CD4-positive, alpha-beta T cell treated with Interleukin-15 for 1 hour (primary cell): ENCODE measurements at regions not wholly inside any gene's neighbourhood (a gene's known extent, or its start where the extent isn't known, plus 50 kb on each side); places are given as distances from the start of the nearest gene placed in this dataset.
A peak's percentile ranks its signal among the peaks of the same experiment; 100 is the strongest.
"Not testable (repeated sequence)": the region's sequence is repeated elsewhere in the genome, so short reads cannot be mapped to it uniquely, and the experiment has no call there.

Experiments
- DNase-seq: peaks from one replicate; pipeline ENCODE4 v3.0.0-alpha.2; 2020

DNA sequence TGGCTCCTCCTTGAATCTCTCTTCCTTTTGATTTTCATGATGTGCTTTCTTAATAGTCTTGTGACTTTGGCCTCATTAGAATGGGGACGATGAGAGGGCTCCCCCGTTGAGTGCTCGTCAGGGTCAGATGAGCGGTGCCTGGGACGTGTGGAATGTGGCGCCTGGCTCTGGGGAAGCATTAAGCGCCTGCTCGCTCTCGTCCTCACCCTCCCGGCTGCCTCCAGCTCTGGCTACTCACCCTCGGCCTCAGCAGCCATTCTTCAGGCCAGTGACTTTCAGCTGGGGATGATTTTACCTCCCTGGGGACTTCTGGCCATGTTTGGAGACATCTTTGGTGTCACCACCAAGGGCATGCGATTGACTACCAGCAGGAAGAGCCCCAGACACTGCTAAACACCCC lies 69.7 kb downstream of the RPS6KA4 start:
- DNase-seq, result no peak

DNA sequence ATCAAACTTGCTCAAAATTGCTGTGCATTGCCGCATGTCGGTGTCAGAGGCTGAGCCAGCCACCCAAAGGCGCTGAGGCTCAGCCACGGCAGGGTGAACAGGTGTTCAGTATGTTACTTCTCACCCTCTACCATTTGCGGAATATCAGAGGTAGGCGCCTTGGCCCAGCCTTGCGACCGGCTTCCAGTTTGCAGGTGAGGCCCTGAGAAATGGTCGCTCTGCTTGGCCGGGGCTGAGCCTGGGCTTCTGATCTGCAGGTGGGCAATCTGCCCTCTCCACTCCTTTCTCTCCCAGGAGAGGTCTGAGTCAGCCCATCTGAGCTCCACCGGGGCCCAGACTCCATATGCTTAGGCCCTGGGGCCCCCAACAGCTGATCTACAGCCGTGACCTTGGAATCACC lies 71.0 kb downstream of the RPS6KA4 start:
- no peak for DNase-seq

DNA sequence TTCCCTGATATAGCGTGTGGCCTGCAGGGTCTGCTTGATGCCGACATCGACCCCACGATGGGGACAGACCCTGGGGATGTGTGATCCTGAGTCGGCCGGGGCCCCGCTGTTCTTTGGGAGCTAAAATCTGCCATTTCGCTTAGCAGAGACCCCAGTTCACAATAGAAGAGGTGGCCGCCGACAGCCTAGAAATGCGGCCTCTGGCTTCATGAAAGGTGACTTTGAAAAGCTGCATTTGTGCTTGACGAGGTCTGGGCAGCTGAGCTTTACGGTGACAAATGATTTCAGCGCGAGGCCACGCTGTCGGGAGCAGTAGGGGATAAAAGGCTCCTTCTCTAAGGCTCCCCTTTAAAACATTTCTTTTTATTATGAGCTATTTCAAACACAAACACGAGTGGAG lies 71.7 kb downstream of the RPS6KA4 start:
- no peak for DNase-seq

DNA sequence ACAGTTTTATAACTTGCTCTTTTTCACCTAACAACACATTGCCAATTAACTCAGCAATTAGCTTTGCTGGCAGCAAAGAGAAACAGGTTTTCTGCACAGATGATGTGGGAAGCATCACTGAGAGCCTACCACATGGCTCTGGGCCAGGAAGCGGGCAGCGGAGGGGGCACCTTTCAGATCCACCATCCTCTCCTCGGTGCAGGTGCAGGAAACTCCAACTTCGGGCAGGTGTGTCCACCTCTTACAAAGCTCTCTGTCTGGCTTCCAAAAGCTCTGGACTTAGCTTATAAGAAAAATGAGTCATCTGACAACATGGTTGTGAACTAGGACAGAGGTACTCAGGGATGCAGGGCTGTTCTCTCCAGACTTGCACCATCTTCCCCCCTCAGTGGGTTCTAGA lies 77.0 kb downstream of the RPS6KA4 start:
- no peak for DNase-seq

DNA sequence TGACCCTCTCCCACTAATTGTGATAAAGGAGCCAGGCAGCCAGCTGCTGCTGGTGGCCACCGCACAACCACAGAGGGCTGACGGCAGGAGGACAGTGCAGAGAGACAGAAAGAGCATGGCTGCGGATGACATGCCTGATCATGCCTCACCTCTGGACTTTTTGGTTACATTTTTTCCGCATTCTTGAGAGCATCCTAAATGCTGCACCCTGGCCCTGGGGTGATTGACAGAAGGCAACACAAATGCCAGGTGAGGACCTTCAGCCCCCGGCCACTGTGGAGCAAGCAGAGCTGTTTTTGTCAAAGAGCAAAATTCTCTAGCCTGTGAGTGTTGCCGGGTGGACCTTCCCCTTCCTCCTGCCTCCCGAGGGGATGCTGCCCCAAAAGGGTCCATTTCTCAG lies 78.5 kb downstream of the RPS6KA4 start:
- no peak for DNase-seq

DNA sequence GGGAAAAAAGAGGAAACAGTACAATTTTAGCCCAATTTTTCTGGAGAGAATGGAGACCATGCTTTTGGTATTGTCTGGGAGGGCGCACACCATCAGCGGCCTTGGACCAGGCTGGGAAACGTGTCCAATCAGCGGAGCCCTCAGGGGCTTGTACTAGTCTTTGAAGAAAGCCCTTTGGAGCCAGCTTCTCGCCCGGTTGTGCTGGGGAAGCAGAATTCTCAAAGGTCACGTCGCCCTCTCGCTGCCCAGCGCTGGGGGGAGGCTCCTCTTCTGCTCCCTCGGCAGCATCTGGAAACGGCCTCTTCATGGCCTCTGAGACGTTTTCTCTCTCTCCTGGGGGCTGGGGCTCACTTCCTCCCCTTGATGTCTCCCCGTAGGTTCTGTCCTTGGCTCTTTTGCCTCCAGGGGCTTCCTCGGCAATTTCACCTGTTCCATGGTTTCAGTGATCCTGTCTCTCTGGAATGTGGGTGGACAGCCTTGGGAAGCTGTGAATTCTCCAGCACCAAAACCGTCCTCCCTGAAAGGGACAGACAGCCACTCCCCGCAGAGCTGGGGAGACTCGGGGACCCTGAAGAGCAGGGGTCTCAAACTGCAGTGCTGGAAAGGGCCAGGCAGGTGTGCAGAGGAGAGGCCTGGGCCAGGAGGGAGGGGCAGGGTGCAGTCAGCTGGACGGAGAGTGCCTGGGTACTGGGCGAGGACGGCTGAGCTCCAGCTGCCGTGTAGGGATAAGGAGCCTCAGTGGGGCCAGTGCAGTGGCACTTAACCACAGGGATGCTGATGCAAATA lies 80.2 kb downstream of the RPS6KA4 start:
- DNase-seq, result no peak

DNA sequence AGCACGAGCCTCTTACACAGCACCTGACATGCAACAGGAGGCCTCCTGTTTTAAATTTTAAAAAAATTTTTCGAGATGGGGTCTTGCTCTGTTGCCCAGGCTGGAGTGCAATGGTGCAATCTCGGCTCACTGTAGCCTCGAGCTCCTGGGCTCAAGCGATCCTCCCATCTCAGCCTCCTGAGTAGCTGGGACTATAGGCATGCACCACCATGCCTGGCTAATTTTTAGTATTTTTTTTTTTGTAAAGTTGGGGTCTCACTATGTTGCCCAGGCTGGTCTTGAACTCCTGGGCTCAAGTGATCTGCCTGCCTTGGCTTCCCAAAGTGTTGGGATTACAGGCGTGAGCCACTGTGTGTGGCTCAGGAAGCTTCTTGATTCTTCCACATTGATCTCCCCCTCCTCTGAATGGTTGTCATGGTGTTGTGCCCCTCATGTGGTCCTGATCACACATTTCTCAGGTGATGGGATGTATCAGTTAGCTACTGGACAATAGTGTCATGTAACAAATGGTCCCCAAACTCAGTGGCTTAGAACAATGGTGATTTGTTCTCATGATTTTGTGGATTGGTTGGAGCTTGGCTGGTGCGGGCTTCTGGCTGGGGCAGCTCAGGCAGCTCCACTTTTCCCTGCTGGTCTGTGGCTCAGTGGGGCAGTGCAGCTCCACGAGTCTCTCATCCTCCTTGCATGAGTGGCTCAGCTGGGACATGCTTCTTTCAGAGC lies 81.0 kb downstream of the RPS6KA4 start:
- DNase-seq, result not testable (repeated sequence)

DNA sequence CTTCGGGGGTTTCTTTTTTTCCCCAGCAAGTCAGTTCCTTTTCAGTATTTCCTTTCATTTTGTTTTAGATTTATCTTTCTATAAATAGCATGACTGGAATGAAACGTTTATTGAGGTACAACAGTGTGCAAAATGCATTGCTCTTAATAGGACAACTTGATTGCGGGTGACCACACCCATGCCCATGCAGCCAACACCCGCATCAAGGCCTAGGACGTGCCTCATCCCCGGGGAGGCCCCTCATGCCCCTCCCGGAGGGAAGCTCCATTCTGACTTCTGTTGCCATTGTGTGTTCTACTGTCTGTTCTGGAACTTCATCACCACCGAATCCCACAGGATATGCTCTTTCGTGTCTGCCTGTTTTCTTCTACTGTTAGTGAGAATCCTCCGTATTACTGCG lies 82.2 kb downstream of the RPS6KA4 start:
- DNase-seq, result no peak

DNA sequence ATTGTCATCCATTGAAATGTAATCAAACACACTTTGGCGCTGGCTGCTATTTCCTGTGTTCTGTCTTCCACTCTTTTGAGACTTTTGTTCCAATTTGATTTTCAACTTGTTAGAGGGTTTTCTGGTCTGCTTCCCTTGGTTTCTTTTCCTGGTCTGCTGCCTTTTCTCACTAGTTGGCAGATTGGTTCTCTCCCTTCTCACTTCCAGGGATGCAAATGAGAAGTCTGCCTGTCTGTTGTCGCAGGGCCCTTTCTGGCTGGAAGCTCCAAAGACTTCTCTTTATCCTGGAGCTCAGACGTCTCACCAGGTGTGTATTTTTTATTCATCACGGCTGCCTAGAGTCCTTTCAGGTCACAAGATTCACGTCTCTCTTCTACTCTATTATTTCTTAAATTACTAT lies 84.0 kb downstream of the RPS6KA4 start:
- no peak for DNase-seq

DNA sequence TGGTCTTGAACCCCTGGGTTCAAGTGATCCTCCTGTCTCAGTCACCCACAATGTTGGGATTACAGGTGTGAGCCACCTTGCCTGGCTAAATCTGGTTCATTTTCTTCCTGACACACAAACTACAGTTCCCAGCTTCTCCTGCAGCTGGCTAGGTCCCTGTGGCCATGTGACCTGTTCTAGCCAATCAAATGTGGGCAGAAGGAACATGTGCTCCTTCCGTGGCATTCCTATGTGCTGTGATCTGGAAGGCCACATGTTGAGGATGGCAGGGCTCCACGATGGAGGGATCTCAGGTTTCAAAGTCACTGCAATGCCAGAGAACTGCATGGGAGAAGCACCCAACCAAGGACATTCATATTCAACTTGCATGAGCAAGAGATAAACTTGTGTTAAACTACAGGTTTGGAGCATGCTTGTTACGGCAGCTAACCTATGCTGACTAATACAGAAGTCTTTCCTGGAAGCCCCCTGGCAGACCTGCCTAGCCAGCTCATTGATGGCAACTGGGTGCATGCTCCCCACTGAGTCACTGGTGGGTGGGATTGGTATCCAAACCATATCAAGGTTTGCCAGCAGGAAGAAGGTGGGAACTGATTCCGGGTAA lies 86.0 kb downstream of the RPS6KA4 start:
- no peak for DNase-seq

DNA sequence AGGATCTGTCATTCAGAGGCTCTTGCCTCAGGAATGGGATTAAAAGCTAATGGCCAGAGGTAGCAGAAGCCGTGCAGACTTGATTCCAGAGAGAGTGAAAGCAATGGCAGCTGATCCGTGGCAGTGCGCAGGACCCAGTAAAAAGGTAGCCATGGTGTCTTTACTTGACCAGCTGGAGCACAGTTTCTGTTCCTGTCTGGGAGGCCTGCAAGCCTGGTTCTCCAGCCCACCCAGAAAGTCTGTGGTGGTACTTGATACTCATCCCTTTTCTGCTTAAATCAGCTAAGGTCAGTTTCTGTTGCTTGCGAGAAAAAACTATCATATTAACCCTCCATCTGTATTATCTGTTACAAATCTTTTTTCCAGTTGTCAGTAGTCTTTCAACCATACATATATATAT lies 86.7 kb downstream of the RPS6KA4 start:
- DNase-seq, result no peak

DNA sequence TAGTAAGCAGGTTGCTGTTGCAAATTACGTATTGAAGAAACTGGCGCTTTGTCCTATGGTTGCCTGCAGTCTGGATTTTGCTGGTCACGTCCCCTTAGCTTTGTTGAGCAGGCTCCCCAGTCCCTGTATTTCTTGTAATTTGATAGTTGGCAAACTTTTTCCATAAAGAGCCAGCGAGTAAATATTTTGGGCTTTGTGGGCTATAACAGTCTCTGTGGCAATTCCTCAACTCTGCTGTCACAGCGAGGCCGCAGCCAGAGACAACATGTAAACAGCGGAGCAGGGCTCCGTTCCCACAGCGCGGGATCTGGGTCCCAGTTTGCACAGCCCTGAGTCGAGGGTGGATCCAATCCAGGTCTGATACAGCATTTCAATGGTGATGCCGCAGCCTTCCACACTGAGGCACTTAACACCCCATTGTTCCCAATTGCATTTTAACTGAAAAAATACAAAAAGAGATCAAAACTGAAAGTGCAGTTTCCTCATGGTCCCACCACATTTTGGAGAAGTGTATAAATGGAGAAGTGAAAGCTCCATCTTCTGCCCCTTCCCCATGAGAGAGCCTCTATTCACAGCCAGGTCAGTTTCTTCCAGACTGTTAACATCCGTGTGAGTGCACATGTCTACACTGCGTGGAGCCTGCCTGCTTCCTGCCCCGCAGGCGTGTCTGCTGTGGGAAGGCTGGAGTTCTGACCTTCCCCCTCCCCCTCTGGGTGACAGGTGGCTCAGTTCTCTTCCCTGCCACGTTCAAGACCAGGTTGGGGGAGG lies 89.1 kb downstream of the RPS6KA4 start:
- peak; percentile 53 for DNase-seq

DNA sequence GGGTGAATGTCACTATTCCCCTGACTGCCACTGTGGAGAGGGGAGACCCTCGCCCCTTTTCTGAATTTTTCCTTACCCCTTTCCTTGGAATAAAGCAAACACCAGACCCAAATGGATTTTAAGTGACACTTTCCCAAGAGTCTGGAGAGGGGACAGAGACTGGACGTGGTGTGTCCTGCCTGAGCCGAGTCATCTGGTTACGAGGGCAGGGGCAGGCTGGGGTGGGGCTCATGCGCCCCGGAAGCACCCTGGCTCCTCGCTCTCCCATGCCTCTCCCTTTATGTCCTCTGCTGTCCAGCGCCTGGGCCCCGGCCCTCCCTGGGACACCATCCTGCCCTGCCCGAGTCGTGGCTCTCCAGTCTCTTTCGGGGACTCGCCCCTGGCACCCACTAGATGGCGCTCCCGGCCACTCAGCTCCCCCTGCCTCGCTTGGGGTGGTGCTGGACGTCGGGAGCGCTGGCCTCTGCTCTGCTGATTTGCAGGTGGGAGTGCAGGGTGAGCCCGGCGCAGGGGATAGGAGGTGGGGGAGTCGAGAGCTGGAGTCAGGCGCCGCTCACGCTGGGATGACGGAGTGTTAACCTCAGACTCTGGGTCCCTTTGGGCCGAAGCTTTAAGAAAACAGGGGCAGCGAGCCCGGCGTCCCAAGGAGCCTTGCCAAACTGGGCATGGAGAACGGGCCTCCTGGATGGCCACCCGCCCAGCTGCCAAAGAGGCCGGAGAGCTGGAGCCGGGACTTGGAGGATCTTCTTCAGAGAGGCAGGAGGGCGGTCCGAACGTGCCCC lies 89.8 kb downstream of the RPS6KA4 start:
- peak; percentile 73 for DNase-seq

DNA sequence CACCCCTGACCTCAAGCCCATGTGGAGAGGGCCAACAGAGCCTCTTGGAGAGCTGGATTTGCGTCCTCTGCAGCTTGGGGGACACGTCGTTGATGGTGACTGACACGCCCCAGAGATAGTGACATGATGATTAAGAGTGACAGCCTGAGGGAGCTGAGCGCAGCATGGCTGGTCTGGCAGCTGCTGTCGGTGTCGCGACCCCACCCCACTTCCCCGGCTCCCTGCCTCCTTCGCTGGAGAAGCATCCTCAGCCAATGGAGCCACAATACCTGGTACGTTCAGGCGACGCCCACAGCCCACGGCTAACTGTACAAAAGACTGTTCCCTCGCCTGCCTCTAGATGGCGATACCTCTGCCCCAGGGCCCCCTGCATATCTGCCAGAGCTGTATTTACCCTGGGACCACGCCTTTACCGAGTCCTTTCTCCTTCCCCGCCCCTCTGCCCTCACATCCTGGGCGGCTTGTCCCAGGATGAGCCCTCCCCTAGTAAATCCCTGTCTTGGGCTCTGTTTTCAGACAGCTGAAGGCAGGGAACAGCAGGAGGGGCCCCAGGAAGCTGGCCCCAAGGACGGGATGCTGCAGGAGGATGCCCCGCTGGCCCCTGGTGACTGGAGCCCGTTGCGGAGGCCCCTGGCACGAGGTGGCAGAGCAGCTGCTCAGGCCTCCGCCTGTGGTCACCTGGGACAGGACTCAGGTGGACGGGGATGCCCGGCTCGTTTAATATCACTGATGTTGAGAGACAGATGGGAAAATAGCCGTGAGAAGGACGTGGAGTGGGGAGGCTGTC lies 90.6 kb downstream of the RPS6KA4 start:
- DNase-seq, result peak; percentile 72

DNA sequence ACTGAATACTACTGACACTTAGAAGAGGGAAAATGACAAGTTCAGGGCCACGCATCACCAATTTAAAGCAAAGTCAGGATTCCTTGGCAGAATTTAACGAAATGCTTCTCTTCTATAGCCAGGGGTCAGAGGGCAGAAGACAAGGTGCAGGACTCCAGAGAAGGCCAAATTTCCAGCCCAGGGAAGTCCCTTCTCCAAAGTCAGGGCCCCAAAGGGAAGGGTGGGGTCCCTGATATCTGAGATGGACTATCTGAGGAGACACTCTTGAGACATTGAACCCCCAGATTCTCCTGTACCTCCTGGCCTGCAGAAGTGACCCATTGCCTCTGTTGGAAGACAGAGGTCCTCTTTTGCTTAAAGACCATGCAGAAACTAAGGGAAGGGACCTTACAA lies 91.2 kb downstream of the RPS6KA4 start:
- DNase-seq, result no peak

DNA sequence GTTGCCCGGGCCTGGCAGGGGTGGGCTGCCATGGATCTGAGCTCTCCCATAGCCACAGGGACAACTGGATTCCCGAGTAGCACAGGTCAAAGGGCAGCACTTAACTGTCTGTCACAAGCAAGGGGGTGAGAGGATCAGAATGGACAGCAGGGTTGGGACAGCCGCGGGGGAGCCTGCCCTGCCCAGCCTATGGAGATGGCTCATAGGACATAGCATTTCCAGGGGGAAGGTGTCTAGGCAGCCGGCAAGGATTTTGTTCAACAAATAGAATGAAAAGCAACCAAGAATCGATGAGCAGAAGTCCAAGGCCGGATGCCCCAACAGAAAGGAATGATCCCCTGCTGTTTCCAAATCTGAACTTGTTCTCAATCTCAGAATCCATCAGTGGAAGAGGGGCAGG lies 92.9 kb downstream of the RPS6KA4 start:
- no peak for DNase-seq

DNA sequence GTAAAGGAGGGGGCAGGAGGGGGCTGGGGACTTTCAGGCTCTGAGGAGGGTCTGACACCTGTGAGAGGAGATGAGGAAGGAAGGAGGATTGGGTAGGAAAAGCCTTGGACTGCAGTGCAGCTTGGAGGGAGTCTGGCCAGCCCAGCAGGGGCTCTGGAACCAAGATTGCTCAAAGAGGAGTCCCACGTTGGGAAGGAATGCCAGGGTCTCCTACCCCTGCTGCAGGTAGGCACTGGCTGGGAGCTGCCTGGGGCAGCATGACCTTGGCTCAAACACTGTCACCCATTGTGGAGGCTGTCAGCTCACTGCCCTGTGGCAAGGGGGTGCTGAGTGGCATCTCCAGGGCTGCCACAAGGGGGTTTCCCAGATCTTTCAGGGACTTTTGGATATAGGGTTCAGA lies 94.5 kb downstream of the RPS6KA4 start:
- no peak for DNase-seq

DNA sequence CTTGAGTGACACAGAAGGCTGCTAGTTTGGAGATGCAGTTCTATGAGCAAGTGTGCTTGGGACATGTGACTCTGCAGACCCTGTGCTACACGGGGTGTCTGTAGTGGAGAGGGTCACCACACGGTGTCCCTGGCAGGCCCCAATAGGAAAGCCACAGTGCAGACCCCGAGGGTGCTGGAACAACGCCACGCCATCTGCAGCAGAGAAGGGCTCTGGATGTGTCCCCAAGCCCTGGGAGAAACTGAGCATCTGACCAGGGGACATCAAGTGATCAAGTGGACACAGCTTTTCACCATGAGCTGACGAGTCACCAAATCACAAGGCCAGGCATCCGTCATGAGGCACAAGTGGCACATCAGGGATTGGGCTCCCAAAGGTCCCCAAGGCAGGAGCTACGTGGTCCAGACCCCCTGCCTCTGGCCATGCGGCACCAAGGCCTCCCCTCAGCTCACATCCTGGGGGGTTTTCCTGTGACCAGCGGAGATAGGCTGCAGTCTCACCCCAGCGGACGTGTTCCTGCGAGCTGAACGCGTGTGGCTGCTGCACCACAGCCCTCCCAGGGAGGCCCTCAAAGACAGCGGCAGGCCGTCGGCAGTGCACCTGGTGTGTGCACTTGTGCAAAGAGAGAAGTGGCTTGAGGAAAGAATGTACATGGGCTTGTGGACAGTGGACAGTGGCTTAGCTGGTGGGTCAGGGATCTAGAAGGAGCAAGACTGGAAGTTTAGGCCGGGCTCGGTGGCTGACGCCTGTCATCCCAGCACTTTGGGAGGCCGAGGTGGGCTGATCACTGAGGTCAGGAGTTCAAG lies 96.7 kb downstream of the RPS6KA4 start:
- DNase-seq, result no peak

DNA sequence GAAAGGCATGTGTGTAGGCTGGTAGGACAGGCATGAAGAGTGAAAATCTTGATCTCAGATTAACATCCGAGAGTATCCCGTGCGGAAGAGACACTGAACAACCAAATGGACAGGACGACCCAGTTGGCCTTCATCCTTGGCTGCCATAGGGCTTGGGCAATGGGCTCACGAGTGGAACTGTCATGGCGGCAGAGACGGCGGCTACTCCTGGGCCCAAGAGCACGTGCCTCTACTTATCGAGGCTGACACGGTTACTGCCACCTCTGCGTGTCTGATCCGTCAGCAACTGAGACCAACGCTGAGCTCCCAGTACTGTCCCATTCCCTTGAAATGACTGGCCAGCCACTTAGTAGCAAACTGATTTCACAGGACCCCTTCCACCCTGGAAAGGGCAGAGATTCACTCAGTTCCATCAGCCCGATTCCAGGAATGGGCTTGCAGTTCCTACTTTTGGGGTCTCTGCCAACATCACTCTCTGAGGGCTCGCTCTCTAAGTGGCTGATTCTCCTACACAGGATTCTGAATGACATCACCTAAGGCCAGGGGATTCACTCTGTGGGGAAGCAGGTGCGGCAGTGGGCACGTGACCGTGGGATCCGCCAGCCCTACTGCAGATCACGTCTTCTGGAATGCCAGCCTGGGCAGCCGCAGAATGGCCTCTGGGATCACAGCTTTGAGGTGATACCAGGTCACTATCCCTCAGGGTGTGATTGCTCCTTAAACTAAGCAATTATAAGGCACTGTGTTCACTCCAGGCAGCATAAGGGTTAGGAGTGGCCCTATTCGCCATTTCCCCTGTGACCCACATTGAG lies 97.8 kb downstream of the RPS6KA4 start:
- DNase-seq, result no peak

DNA sequence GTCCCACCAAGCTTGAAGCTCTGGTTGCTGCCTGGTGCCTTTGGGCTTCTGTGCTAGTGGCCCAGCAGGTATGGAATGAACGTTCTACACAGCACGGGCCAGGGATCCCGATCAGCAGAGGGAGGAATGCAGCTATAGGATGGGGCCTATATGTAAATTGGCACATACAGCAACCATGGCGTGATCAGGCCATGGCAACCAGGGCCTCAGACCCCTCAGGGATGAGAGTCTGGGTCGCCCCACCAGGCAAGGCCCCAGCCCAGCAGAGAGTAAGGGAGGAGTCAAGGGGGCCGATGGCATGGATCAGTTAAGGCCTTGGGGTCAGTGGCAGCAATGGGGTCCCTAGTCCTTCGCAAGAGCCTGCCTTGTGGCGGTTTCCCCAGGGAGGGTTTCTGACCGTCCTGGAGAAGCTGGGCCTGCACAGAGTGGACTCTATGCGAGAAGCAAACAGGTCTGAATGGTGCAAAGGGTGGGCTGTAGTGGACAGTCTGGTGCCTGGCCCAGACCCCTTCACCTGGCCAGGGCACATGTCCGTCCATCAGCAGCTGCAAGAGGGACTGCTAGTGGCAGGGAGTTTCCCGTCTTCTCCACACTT lies 98.2 kb upstream of the SLC22A11 start:
- DNase-seq, result no peak
